ENCODE measurements at regions not wholly inside any gene's neighbourhood (a gene's known extent, or its start where the extent isn't known, plus 50 kb on each side); places are given as distances from the start of the nearest gene placed in this dataset.

DNA sequence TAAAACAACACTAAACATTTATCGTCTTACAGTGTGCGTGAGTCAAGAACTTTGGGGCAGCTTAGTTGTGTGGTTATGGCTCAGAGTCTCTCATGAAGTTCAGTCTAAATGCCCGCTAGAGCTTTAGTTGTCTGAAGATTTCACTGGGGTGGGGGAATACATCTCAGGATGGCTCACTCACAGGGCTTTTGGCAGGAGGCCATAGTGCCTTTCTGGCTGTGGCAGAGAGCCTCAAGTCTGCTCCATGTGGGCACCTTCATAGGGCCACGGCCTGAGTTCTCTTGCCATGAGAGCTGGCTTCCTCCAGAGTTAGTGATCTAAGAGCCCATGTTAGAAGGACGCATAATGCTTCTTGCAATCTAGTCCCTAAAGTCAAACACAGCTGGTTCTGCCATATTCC, 258.8 kb upstream of the NUDT12 start:
- H3K9me3 ChIP-seq (ENCODE audit: insufficient read depth, low read depth, low read length): no peaks in the 10 kb centered on the region
- no peak overlapping the region for H3K27ac ChIP-seq (ENCODE audit: low read depth, low read length)
- H3K4me3 ChIP-seq (ENCODE audit: insufficient read depth, low read depth, low read length): no peak overlapping the region
- DNase-seq (ENCODE audit: low read depth) (no peak), FAIRE-seq (no peak)
- TF ChIP-seq EZH2 (IDR thresholded peaks at IDR 0.05; ENCODE audit: insufficient read depth, low read length): no peak
- TF ChIP-seq, protein P1, sequence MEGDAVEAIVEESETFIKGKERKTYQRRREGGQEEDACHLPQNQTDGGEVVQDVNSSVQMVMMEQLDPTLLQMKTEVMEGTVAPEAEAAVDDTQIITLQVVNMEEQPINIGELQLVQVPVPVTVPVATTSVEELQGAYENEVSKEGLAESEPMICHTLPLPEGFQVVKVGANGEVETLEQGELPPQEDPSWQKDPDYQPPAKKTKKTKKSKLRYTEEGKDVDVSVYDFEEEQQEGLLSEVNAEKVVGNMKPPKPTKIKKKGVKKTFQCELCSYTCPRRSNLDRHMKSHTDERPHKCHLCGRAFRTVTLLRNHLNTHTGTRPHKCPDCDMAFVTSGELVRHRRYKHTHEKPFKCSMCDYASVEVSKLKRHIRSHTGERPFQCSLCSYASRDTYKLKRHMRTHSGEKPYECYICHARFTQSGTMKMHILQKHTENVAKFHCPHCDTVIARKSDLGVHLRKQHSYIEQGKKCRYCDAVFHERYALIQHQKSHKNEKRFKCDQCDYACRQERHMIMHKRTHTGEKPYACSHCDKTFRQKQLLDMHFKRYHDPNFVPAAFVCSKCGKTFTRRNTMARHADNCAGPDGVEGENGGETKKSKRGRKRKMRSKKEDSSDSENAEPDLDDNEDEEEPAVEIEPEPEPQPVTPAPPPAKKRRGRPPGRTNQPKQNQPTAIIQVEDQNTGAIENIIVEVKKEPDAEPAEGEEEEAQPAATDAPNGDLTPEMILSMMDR (IDR thresholded peaks at IDR 0.05; ENCODE audit: insufficient read depth, low read depth, low read length): no peak
- H3K27me3 ChIP-seq (ENCODE audit: insufficient read depth, low read length): no peaks in the 10 kb centered on the region
- H3K4me1 ChIP-seq (ENCODE audit: insufficient read depth, low read length): no peaks in the 10 kb centered on the region
- no peaks in the 10 kb centered on the region for H3K9me3 Mint-ChIP-seq (ENCODE audit: unreplicated experiment)
- no peaks in the 10 kb centered on the region for H3K36me3 Mint-ChIP-seq (ENCODE audit: low read depth, unreplicated experiment)
- H4K20me1 ChIP-seq (ENCODE audit: insufficient read depth, low read length): no peaks in the 10 kb centered on the region
- H3K4me2 ChIP-seq (ENCODE audit: low read length): no peak overlapping the region
- H3K4me3 Mint-ChIP-seq (ENCODE audit: unreplicated experiment): no peak overlapping the region
- no peak overlapping the region for H2AFZ ChIP-seq (ENCODE audit: low read depth, low read length)
- no peak overlapping the region for H3K9ac ChIP-seq (ENCODE audit: low read length)
- H3K36me3 ChIP-seq (ENCODE audit: insufficient read depth, low read length): no peaks in the 10 kb centered on the region
- no peaks in the 10 kb centered on the region for H3K79me2 ChIP-seq (ENCODE audit: insufficient read depth, low read length)
- no peak overlapping the region for H3K27ac Mint-ChIP-seq (ENCODE audit: unreplicated experiment)
- H3K27me3 Mint-ChIP-seq (ENCODE audit: low read depth, unreplicated experiment): no peaks in the 10 kb centered on the region
- H3K4me1 Mint-ChIP-seq (ENCODE audit: low read depth, unreplicated experiment): no peaks in the 10 kb centered on the region

DNA sequence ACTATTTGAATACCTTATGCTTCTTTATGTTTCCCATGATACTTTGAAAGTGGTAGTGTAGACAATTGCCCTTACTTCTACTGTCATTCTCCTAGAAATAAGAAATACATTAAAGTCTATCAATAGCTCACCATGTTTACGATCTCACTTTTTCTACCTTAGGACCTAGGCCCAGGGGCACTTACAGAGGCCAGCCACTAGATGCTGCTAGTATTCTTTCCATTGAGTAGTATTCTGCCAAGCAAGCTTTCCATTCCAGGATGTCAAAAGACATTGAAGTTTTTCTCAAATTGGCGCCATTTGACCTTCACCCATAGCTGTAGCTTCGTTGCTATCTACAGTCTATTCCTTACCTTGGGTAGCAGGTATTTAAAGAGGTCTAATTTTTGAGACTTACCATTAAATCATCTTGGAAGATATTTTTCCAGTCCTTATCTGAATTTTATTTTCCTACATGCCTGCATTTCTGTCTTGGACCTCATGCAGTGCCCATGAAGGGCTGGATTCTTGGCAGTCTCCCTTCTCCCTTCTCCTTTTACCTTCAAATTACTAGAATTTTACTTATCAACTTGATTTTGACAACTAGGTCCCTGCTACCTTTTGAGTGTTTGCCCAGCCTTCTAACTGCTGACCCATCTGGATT, 246.0 kb upstream of the NUDT12 start:
- no peaks in the 10 kb centered on the region for H3K36me3 Mint-ChIP-seq (ENCODE audit: low read depth, unreplicated experiment)
- Histone ChIP-seq H3K36me3 (ENCODE audit: insufficient read depth, low read length) (no peaks in the 10 kb centered on the region), H3K9ac (ENCODE audit: low read length) (no peak overlapping the region), H3K4me1 (ENCODE audit: insufficient read depth, low read length) (peaks cover 3% of the 10 kb centered on the region), H3K27ac (ENCODE audit: low read depth, low read length) (no peak overlapping the region), H3K79me2 (ENCODE audit: insufficient read depth, low read length) (no peaks in the 10 kb centered on the region), H3K4me2 (ENCODE audit: low read length) (no peak overlapping the region), H2AFZ (ENCODE audit: low read depth, low read length) (peak overlapping the region; percentile 27), H3K27me3 (ENCODE audit: insufficient read depth, low read length) (no peaks in the 10 kb centered on the region), H3K4me3 (ENCODE audit: insufficient read depth, low read depth, low read length) (no peak overlapping the region), H3K9me3 (ENCODE audit: insufficient read depth, low read depth, low read length) (no peaks in the 10 kb centered on the region), H4K20me1 (ENCODE audit: insufficient read depth, low read length) (no peaks in the 10 kb centered on the region)
- no peaks in the 10 kb centered on the region for H3K9me3 Mint-ChIP-seq (ENCODE audit: unreplicated experiment)
- no peak overlapping the region for H3K27ac Mint-ChIP-seq (ENCODE audit: unreplicated experiment)
- H3K4me1 Mint-ChIP-seq (ENCODE audit: low read depth, unreplicated experiment): peaks cover 4% of the 10 kb centered on the region
- H3K4me3 Mint-ChIP-seq (ENCODE audit: unreplicated experiment): no peak overlapping the region
- peak; percentile 35 for DNase-seq (ENCODE audit: low read depth)
- no peak for FAIRE-seq
- TF ChIP-seq, protein P1 (IDR thresholded peaks at IDR 0.05; ENCODE audit: insufficient read depth, low read depth, low read length): peak; percentile 100
- TF ChIP-seq EZH2 (IDR thresholded peaks at IDR 0.05; ENCODE audit: insufficient read depth, low read length): no peak
- H3K27me3 Mint-ChIP-seq (ENCODE audit: low read depth, unreplicated experiment): no peaks in the 10 kb centered on the region

DNA sequence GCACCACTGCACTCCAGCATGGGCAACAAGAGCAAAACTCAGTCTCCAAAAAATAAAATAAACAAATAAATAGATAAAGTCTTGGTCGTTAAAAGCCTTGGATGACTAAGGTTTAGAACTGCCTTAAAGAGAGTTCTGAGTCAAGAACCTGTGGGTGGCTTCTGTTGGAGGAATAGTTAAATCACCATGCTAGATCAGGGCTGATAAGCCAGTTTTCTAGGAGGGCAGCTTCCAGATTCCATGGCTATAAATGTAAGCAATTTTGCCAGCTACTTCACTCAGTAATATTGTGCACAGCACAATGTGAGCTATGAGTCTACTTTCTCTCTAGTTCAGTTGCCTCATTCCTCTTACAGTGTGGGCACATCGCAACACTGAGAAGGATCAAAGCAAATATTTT, 242.1 kb upstream of the NUDT12 start:
- no peak overlapping the region for H3K27ac ChIP-seq (ENCODE audit: low read depth, low read length)
- FAIRE-seq: no peak
- H3K36me3 Mint-ChIP-seq (ENCODE audit: low read depth, unreplicated experiment): no peaks in the 10 kb centered on the region
- H3K9ac ChIP-seq (ENCODE audit: low read length): no peak overlapping the region
- H3K4me2 ChIP-seq (ENCODE audit: low read length): no peak overlapping the region
- no peaks in the 10 kb centered on the region for H3K79me2 ChIP-seq (ENCODE audit: insufficient read depth, low read length)
- no peak overlapping the region for H3K27ac Mint-ChIP-seq (ENCODE audit: unreplicated experiment)
- H3K27me3 Mint-ChIP-seq (ENCODE audit: low read depth, unreplicated experiment): no peaks in the 10 kb centered on the region
- no peak for TF ChIP-seq EZH2 (IDR thresholded peaks at IDR 0.05; ENCODE audit: insufficient read depth, low read length)
- TF ChIP-seq, protein P1 (IDR thresholded peaks at IDR 0.05; ENCODE audit: insufficient read depth, low read depth, low read length): no peak
- no peak overlapping the region for H3K4me3 Mint-ChIP-seq (ENCODE audit: unreplicated experiment)
- no peaks in the 10 kb centered on the region for H3K9me3 ChIP-seq (ENCODE audit: insufficient read depth, low read depth, low read length)
- H3K4me1 Mint-ChIP-seq (ENCODE audit: low read depth, unreplicated experiment): peaks cover 16% of the 10 kb centered on the region
- no peaks in the 10 kb centered on the region for H4K20me1 ChIP-seq (ENCODE audit: insufficient read depth, low read length)
- H3K27me3 ChIP-seq (ENCODE audit: insufficient read depth, low read length): no peaks in the 10 kb centered on the region
- no peak overlapping the region for H2AFZ ChIP-seq (ENCODE audit: low read depth, low read length)
- no peaks in the 10 kb centered on the region for H3K9me3 Mint-ChIP-seq (ENCODE audit: unreplicated experiment)
- no peak overlapping the region for H3K4me3 ChIP-seq (ENCODE audit: insufficient read depth, low read depth, low read length)
- H3K4me1 ChIP-seq (ENCODE audit: insufficient read depth, low read length): peaks cover 3% of the 10 kb centered on the region
- peak; percentile 75 for DNase-seq (ENCODE audit: low read depth)
- H3K36me3 ChIP-seq (ENCODE audit: insufficient read depth, low read length): no peaks in the 10 kb centered on the region

Measured in astrocyte (in vitro differentiated cells and primary cell).